Hypothalamus (tissue), 51 donors: ENCODE measurements at regions not wholly inside any gene's neighbourhood (a gene's known extent, or its start where the extent isn't known, plus 50 kb on each side); places are given as distances from the start of the nearest gene placed in this dataset.

Source experiments
- DNase-seq, 51 donors: peaks; one replicate each; lab custom pipeline; 2025; lab: John Stamatoyannopoulos, UW

DNA sequence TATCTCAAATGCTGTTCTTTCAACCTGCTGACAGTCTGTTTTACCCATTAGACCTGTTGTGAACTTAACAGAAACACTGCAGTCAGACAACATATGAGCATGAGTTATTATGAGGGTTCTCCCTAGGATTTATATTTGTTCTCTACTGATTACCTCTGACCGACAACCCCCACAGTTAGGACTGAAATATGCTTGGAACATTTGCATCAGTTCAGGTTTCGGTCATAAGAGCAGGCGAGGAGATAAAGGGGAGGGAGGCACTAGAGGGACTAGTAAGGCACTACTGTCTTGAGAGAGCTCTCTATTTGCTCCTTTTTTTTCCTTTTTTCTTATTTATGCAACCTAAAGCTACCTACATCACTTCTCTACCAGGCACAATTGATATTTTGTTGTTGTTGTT is 133.2 kb upstream of the REG3G start:
- no peak for DNase-seq

DNA sequence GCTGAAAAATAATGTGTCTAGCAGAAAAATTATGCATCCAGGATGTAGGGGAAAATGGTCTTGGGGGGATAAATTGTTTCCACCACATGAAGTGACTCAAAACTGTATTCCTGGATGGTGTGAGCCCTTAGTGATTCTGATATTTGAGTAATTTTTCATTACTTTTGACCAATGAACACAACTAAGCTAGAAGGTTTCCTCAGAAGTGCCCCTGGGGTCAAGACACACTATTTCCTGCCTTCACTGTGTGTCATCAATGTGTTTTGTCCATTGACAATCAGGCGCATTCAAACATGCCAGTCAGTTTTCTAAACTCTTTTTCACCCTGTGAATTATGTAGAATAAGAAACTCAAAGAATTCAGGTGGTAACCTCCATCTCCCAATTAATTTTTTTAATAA is 130.5 kb upstream of the REG3G start:
- DNase-seq = no peak

DNA sequence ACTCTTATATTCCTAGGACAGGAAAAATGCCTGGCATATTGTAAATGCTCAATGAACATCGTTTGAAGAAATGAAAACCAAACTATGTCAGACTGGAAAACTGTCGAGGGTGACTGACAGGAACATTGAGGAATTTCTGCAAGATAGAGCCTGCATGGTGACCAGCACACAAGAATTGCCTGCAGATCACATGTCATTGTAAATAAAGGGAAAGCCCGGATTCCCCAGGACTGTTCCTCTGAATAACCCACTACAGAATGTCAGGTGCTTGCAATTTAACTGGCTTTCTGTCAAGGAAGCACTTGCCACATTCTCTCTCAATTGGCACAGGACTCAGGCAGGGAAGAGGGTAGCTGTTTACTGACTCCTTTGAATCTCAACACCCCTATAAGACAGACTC is 129.0 kb upstream of the REG3G start:
- no peak for DNase-seq

DNA sequence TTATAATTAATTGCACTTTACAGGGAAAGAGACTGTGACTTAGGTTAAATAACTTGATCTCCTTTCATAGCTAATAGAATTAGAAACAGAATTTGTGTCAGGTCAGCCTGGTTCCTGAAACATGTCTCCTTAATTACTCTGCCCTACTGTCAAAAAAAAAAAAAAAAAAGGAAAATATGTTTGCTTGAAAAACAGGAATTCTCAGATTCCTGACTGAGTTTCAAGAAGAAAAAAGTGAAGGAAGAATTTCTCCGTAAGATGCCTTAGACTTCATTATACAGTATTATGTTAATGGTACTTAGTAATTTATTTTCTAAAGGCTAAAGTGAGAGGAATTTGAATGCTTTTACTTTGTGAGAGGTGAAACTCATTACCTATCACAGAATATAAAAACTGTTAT is 118.4 kb upstream of the REG3G start:
- no peak for DNase-seq

DNA sequence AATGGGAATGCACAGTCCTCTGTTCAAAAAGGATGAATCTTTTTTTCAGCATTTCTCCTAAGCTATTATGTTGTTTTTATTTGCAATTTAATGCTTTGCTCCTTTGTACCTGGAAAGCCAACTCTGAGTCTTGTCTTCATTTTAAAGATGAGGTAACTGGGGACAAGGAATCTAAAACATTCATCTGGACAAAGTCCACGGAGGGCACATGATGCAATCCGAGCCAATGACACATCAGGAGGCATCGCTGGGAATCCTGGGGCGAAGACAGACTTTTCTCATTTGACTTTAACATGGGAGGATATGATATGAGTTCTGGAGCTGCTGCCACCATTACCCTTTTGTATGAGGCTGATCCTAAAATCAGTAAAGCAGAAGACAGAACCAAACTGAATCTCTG is 116.5 kb upstream of the REG3G start:
- DNase-seq = no peak

GRCh38 chr2:78910376-78910775 is 115.1 kb upstream of the REG3G start:
- DNase-seq = no peak

GRCh38 chr2:78913257-78913656 is 112.2 kb upstream of the REG3G start:
- DNase-seq = no peak

- DNase-seq = no peak
Measured at GRCh38 chr2:78925258-78925657, 100.2 kb upstream of the REG3G start.

DNA sequence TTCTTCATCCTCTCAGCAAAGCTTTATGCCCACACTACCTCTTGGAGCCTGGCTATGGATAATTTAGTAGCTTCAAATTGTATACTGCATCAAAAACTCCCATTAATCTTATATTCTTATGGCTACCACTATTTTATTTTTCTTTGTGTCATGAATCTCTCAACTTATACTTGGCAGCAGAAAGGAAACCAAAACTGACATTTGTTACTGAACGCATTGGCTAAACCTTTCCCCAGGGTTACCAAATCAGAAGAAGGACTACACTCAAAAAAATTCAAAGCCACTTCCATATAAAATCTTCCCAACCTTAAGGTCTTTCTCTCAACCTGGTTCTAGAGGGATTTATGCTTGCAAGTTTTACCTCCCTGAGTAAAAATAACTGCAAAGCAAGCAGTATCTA is 97.0 kb upstream of the REG3G start:
- DNase-seq = no peak

DNA sequence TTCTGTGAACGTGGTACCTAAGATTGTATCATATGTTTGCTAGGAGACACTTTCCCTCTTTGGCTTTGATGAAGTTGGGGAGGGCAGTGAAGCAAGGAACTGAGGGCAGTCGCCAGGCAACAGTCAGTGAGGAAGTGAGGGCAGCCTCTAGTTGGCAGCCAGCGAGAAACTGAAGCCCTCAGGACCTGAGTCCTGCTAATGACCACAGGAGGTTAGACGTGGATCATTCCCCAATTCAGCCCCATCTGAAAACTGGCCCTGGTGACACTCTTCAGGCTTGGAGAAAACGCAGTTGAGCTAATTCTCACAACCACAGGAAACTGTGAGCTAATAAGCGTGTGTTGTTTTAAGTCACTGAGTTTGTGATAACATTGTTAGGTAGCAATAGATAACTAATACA is 84.5 kb upstream of the REG3G start:
- no peak for DNase-seq

DNA sequence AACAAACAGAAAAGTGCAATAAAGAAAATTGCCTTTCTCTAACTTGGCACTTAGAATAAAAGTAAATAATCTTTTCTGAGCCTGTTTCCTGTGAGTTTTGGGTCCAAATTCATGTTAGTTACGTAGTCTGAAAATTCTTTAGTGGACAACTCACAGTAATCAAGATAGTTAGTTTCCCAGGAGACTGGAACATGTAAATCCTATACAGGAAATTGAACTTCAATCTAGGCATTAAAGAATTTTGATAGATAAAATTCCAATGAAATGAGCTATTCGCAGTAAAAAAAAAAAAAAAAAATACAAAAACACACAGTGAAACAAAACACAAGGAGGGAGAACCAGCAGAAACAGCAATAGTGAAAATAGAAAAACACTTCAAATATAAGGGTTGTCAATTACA is 83.8 kb upstream of the REG3G start:
- DNase-seq = no peak

GRCh38 chr2:78963881-78964280 is 61.6 kb upstream of the REG3G start:
- DNase-seq = no peak

DNA sequence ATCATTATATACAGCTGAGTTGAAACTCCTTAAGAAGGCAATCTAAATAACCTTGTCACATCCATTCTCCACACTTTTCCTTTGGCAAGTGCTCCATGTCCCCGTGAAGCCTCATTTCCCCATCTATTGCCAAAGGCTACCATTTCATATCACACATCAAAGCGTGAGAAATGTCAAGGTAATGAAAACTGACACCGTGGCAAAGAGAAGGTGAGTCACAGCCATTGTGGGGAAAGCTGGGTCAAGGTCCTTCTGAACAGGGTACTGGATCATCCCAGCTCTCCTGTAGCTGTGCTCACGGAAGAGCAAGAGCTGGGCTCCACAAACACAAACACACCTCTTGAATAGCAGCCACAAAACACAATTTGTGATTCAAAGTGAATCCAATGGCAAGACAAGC is 58.2 kb upstream of the REG3G start:
- no peak for DNase-seq

DNA sequence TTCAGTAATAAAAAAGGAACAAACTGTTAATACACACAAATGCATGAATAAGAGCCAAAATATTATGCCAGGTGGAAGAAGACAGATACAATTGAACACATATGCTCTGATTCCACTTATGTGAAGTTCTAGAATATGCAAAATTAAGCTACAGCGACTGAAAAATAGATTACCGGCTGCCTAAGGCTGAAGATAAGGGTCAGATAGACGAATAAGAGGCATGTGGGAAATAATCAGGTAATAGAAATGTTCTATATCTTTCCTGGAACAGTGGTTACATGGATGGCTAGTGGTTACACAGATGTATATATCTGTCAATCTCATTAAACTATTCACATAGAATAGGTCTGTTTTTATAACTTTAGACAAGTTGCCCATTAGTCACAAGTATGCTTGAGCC is 51.9 kb upstream of the REG3G start:
- DNase-seq = no peak
